ENCODE measurements at regions not wholly inside any gene's neighbourhood (a gene's known extent, or its start where the extent isn't known, plus 50 kb on each side); places are given as distances from the start of the nearest gene placed in this dataset.
"Not testable (repeated sequence)": the region's sequence is repeated elsewhere in the genome, so short reads cannot be mapped to it uniquely, and the experiment has no call there.

GRCh38 chr10:30176776-30177533 is 117.6 kb upstream of the JCAD start:
- Mint-ChIP-seq H3K27me3 (peaks cover 0 to 4% (median 0%) of the 10 kb centered on the region in 3 donors), H3K36me3 (no peaks in the 10 kb centered on the region), H3K4me1 (no peaks in the 10 kb centered on the region), H3K9me3 (no peaks in the 10 kb centered on the region), H3K4me3 (peak overlapping the region in 1 of 8 donors; percentile 5), H3K27ac (no peak overlapping the region)
- DNase-seq (no peak), ATAC-seq (ENCODE audit: low read depth in 2 of 2) (no peak)

- no peaks in the 10 kb centered on the region for H3K4me1 Mint-ChIP-seq
- DNase-seq (no peak), ATAC-seq (ENCODE audit: low read depth in 2 of 2) (no peak)
- H3K27ac Mint-ChIP-seq = no peak overlapping the region
- no peaks in the 10 kb centered on the region for H3K36me3 Mint-ChIP-seq
- H3K4me3 Mint-ChIP-seq = no peak overlapping the region
- H3K27me3 Mint-ChIP-seq = peaks cover 0 to 4% (median 0%) of the 10 kb centered on the region in 3 donors
- H3K9me3 Mint-ChIP-seq = no peaks in the 10 kb centered on the region
Measured at GRCh38 chr10:30176182-30176581, 116.8 kb upstream of the JCAD start.

GRCh38 chr10:30172673-30173072 is 113.3 kb upstream of the JCAD start:
- ATAC-seq (ENCODE audit: low read depth in 2 of 2) = no peak
- DNase-seq = no peak
- Mint-ChIP-seq H3K4me1 (no peaks in the 10 kb centered on the region), H3K27ac (peak overlapping the region in 1 of 6 donors; percentile 39), H3K27me3 (peaks cover 0 to 4% (median 0%) of the 10 kb centered on the region in 3 donors), H3K4me3 (no peak overlapping the region), H3K36me3 (no peaks in the 10 kb centered on the region), H3K9me3 (peaks cover 0 to 5% (median 0%) of the 10 kb centered on the region in 7 donors)

GRCh38 chr10:30172091-30172490 is 112.7 kb upstream of the JCAD start:
- H3K9me3 Mint-ChIP-seq = peaks cover 0 to 6% (median 0%) of the 10 kb centered on the region in 7 donors
- ATAC-seq (ENCODE audit: low read depth in 2 of 2) = no peak
- peaks cover 0 to 7% (median 0%) of the 10 kb centered on the region in 3 donors for H3K27me3 Mint-ChIP-seq
- no peak overlapping the region for H3K4me3 Mint-ChIP-seq
- H3K27ac Mint-ChIP-seq = no peak overlapping the region
- no peaks in the 10 kb centered on the region for H3K4me1 Mint-ChIP-seq
- no peaks in the 10 kb centered on the region for H3K36me3 Mint-ChIP-seq
- no peak for DNase-seq

- no peak for ATAC-seq (ENCODE audit: low read depth in 2 of 2)
Measured at GRCh38 chr10:30171601-30172000, 112.2 kb upstream of the JCAD start.

GRCh38 chr10:30170814-30171213 is 111.4 kb upstream of the JCAD start:
- H3K4me3 Mint-ChIP-seq = no peak overlapping the region
- DNase-seq (no peak), ATAC-seq (ENCODE audit: low read depth in 2 of 2) (no peak)
- peaks cover 6 to 12% (median 8%) of the 10 kb centered on the region in 3 donors for H3K27me3 Mint-ChIP-seq
- H3K36me3 Mint-ChIP-seq = no peaks in the 10 kb centered on the region
- H3K9me3 Mint-ChIP-seq = peaks cover 0 to 6% (median 0%) of the 10 kb centered on the region in 7 donors
- H3K27ac Mint-ChIP-seq = no peak overlapping the region
- no peaks in the 10 kb centered on the region for H3K4me1 Mint-ChIP-seq

More at GRCh38 chr10:30171601-30172000, 112.2 kb upstream of the JCAD start:
- H3K27me3 Mint-ChIP-seq = peaks cover 3 to 10% (median 4%) of the 10 kb centered on the region in 3 donors
- peaks cover 0 to 6% (median 0%) of the 10 kb centered on the region in 7 donors for H3K9me3 Mint-ChIP-seq
- no peaks in the 10 kb centered on the region for H3K36me3 Mint-ChIP-seq
- no peak overlapping the region for H3K4me3 Mint-ChIP-seq
- no peaks in the 10 kb centered on the region for H3K4me1 Mint-ChIP-seq
- H3K27ac Mint-ChIP-seq = no peak overlapping the region
- DNase-seq = no peak

GRCh38 chr10:30170146-30170545 is 110.8 kb upstream of the JCAD start:
- Mint-ChIP-seq H3K4me1 (no peaks in the 10 kb centered on the region), H3K36me3 (no peaks in the 10 kb centered on the region), H3K9me3 (peaks cover 0 to 6% (median 0%) of the 10 kb centered on the region in 7 donors), H3K27ac (no peak overlapping the region), H3K4me3 (no peak overlapping the region), H3K27me3 (peaks cover 12 to 13% (median 12%) of the 10 kb centered on the region in 3 donors)
- DNase-seq (no peak), ATAC-seq (ENCODE audit: low read depth in 2 of 2) (no peak)

GRCh38 chr10:30169342-30169741 is 110.0 kb upstream of the JCAD start:
- Mint-ChIP-seq H3K4me3 (no peak overlapping the region), H3K36me3 (no peaks in the 10 kb centered on the region), H3K27ac (no peak overlapping the region), H3K27me3 (peaks cover 15 to 21% (median 16%) of the 10 kb centered on the region in 3 donors), H3K4me1 (no peaks in the 10 kb centered on the region), H3K9me3 (peaks cover 0 to 6% (median 0%) of the 10 kb centered on the region in 7 donors)
- DNase-seq = no peak
- ATAC-seq (ENCODE audit: low read depth in 2 of 2) = no peak

GRCh38 chr10:30166929-30167328 is 107.5 kb upstream of the JCAD start:
- H3K9me3 Mint-ChIP-seq = peaks cover 0 to 6% (median 0%) of the 10 kb centered on the region in 7 donors

GRCh38 chr10:30163410-30163809 is 104.0 kb upstream of the JCAD start:
- ATAC-seq (ENCODE audit: low read depth in 2 of 2); H3K27ac Mint-ChIP-seq; H3K4me1 Mint-ChIP-seq; H3K9me3 Mint-ChIP-seq; H3K36me3 Mint-ChIP-seq; DNase-seq: not testable (repeated sequence)
- Mint-ChIP-seq H3K4me3 (peak overlapping the region; percentile 10 to 83 (median 48)), H3K27me3 (peaks cover 25 to 27% (median 26%) of the 10 kb centered on the region in 3 donors)

More at GRCh38 chr10:30166929-30167328, 107.5 kb upstream of the JCAD start:
- Mint-ChIP-seq H3K4me3 (no peak overlapping the region), H3K4me1 (peaks cover 0 to 6% (median 0%) of the 10 kb centered on the region in 3 donors), H3K36me3 (no peaks in the 10 kb centered on the region), H3K27me3 (peaks cover 15 to 27% (median 20%) of the 10 kb centered on the region in 3 donors), H3K27ac (no peak overlapping the region)
- ATAC-seq (ENCODE audit: low read depth in 2 of 2) = no peak
- DNase-seq = no peak

- not testable (repeated sequence) for H3K9me3 Mint-ChIP-seq; ATAC-seq (ENCODE audit: low read depth in 2 of 2); H3K4me1 Mint-ChIP-seq; DNase-seq; H3K36me3 Mint-ChIP-seq; H3K4me3 Mint-ChIP-seq; H3K27ac Mint-ChIP-seq
- peaks cover 23 to 27% (median 25%) of the 10 kb centered on the region in 3 donors for H3K27me3 Mint-ChIP-seq
Measured at GRCh38 chr10:30162796-30163195, 103.4 kb upstream of the JCAD start.

- DNase-seq = no peak
- no peak overlapping the region for H3K27ac Mint-ChIP-seq
- peaks cover 0 to 3% (median 0%) of the 10 kb centered on the region in 7 donors for H3K9me3 Mint-ChIP-seq
- ATAC-seq (ENCODE audit: low read depth in 2 of 2) = no peak
- H3K4me1 Mint-ChIP-seq = peaks cover 0 to 6% (median 0%) of the 10 kb centered on the region in 3 donors
- H3K4me3 Mint-ChIP-seq = no peak overlapping the region
- H3K36me3 Mint-ChIP-seq = no peaks in the 10 kb centered on the region
- peaks cover 14 to 17% (median 16%) of the 10 kb centered on the region in 3 donors for H3K27me3 Mint-ChIP-seq
Measured at GRCh38 chr10:30160271-30160982, 101.0 kb upstream of the JCAD start.

- not testable (repeated sequence) for DNase-seq; H3K4me3 Mint-ChIP-seq; H3K36me3 Mint-ChIP-seq; H3K9me3 Mint-ChIP-seq; H3K27ac Mint-ChIP-seq; H3K4me1 Mint-ChIP-seq; ATAC-seq (ENCODE audit: low read depth in 2 of 2)
- H3K27me3 Mint-ChIP-seq = peaks cover 9 to 13% (median 13%) of the 10 kb centered on the region in 3 donors
Measured at GRCh38 chr10:30159614-30160013, 100.2 kb upstream of the JCAD start.

Measured in naive B cell (primary cell).